HepG2 (cell line): ENCODE measurements at regions not wholly inside any gene's neighbourhood (a gene's known extent, or its start where the extent isn't known, plus 50 kb on each side); places are given as distances from the start of the nearest gene placed in this dataset.

Experiments used
- CREB1 ChIP-seq, 2 experiments: fragments of 450-650 bp in 1 of 2; IDR thresholded peaks; 2 replicates each; pipeline ENCODE4 v1.6.1; 2016 to 2017; ENCODE audit warnings: control low read depth in 1 of 2, mild to moderate bottlenecking in 1 of 2, missing compliant biosample characterization in 1 of 2, missing genetic modification characterization in 1 of 2
- CTCF ChIP-seq: sonication (generic); formaldehyde crosslinking; IDR thresholded peaks from 2 replicates; pipeline ENCODE4 v1.5.0; 2020; ENCODE audit warnings: mild to moderate bottlenecking, missing genetic modification reagents, moderate library complexity
- DMAP1 ChIP-seq: IDR thresholded peaks from 2 replicates; pipeline ENCODE4 v1.6.1; 2016
- GTF3A ChIP-seq: sonication (generic); formaldehyde crosslinking; conservative IDR thresholded peaks from 2 replicates; pipeline ENCODE4 v1.4.0; 2020; ENCODE audit warnings: mild to moderate bottlenecking, missing genetic modification reagents
- JUN ChIP-seq: sonication (generic); formaldehyde crosslinking; IDR thresholded peaks from 2 replicates; pipeline ENCODE4 v1.4.0; 2020; ENCODE audit warnings: mild to moderate bottlenecking, missing genetic modification reagents
- LCORL ChIP-seq, 2 experiments: fragments of 450-650 bp in 1 of 2; sonication (generic) in 1 of 2; formaldehyde crosslinking in 1 of 2; IDR thresholded peaks; 2 replicates each; pipeline versions ENCODE4 v1.5.0 to v1.6.1; 2017 to 2020; ENCODE audit warnings: antibody characterized with exemption in 1 of 2, missing genetic modification reagents in 1 of 2
- MAZ ChIP-seq, 2 experiments: sonication (generic) in 1 of 2; formaldehyde crosslinking in 1 of 2; IDR thresholded peaks; 2 replicates each; pipeline versions ENCODE4 v1.5.0 to v1.6.1; 2012 to 2020; ENCODE audit warnings: low read depth in 2 of 2, mild to moderate bottlenecking in 2 of 2, borderline replicate concordance in 1 of 2, improper control_type of control experiment in 1 of 2, low read length in 1 of 2, missing genetic modification reagents in 1 of 2, moderate library complexity in 1 of 2
- RCOR2 ChIP-seq: IDR thresholded peaks from 2 replicates; pipeline ENCODE4 v1.6.1; 2016; ENCODE audit warnings: missing biosample characterization, missing genetic modification reagents
- TARDBP ChIP-seq: sonication (generic); formaldehyde crosslinking; IDR thresholded peaks from 2 replicates; pipeline ENCODE4 v1.8.0; 2022; ENCODE audit warnings: mild to moderate bottlenecking, missing genetic modification reagents
- TBX3 ChIP-seq: fragments of 450-650 bp; IDR thresholded peaks from 2 replicates; pipeline ENCODE4 v1.6.1; 2017; ENCODE audit warnings: antibody characterized with exemption, mild to moderate bottlenecking, inconsistent platforms, borderline replicate concordance
- ZBED4 ChIP-seq: sonication (generic); formaldehyde crosslinking; IDR thresholded peaks from 2 replicates; pipeline ENCODE4 v1.4.0; 2020; ENCODE audit warnings: missing genetic modification reagents, borderline replicate concordance
- ZMAT5 ChIP-seq: sonication (generic); formaldehyde crosslinking; IDR thresholded peaks from 2 replicates; pipeline ENCODE4 v1.5.0; 2020; ENCODE audit warnings: mild to moderate bottlenecking, low read depth, missing genetic modification reagents, borderline replicate concordance
- ZMYM3 ChIP-seq: sonication (generic); formaldehyde crosslinking; IDR thresholded peaks from 2 replicates; pipeline ENCODE4 v1.5.1; 2020; ENCODE audit warnings: mild to moderate bottlenecking, missing genetic modification reagents
- ZNF383 ChIP-seq: sonication (generic); formaldehyde crosslinking; IDR thresholded peaks from 2 replicates; pipeline ENCODE4 v1.4.0; 2020; ENCODE audit warnings: missing genetic modification reagents, mild to moderate bottlenecking, borderline replicate concordance
- ZNF543 ChIP-seq: sonication (generic); formaldehyde crosslinking; IDR thresholded peaks from 2 replicates; pipeline ENCODE4 v1.4.0; 2020; ENCODE audit warnings: mild to moderate bottlenecking, missing genetic modification reagents
- ZNF580 ChIP-seq: IDR thresholded peaks from 2 replicates; pipeline ENCODE4 v1.6.1; 2016; ENCODE audit warnings: low read depth, borderline replicate concordance
- ZNF839 ChIP-seq: sonication (generic); formaldehyde crosslinking; IDR thresholded peaks from 2 replicates; pipeline ENCODE4 v1.4.0; 2020; ENCODE audit warnings: missing genetic modification reagents, mild to moderate bottlenecking, borderline replicate concordance
- ZSCAN25 ChIP-seq: sonication (generic); formaldehyde crosslinking; IDR thresholded peaks from 2 replicates; pipeline ENCODE4 v1.8.0; 2022; ENCODE audit warnings: mild to moderate bottlenecking, missing genetic modification reagents
- TF ChIP-seq, protein P1 (sequence below): sonication (generic); formaldehyde crosslinking; IDR thresholded peaks from 2 replicates; pipeline ENCODE4 v1.4.0; 2020; ENCODE audit warnings: missing genetic modification reagents
- TF ChIP-seq, protein P2 (sequence below): sonication (generic); formaldehyde crosslinking; IDR thresholded peaks from 2 replicates; pipeline ENCODE4 v1.5.0; 2020; ENCODE audit warnings: mild to moderate bottlenecking, missing genetic modification reagents

DNA sequence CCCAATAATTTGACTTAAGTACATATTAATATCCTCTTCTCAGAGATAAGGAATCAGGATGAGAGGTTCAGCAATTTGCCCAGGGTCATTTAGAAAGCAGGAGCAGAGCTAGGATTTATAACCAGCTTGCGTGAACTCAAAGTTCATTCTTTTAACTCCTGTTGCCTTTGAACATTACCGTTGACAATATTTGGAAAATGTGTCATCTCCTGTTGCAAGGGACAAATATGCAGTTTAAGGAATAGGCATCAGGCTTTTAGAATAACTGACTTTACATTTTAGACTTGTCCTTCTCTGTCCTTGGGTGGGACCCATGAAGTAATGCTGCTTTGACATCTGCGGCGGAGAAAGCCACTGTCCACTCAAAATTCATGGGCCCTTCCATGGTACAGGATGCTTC lies 252.2 kb upstream of the RGMA start (continued):
- TF ChIP-seq ZSCAN25 (CRISPR knock-in tag) (no peak), TARDBP (CRISPR knock-in tag) (no peak; the same call in 1 of the 2 replicates), TBX3 (peak; percentile 23; the same call in 1 of the 2 replicates), RCOR2 (peak; percentile 70), CTCF (no peak), CREB1 (IDR thresholded peaks at IDR 0.05) (no peak), CREB1 (CRISPR knock-in tag; IDR thresholded peaks at IDR 0.05) (no peak), ZMYM3 (CRISPR knock-in tag) (no peak), ZBED4 (CRISPR knock-in tag) (no peak), ZNF839 (CRISPR knock-in tag) (no peak), LCORL (IDR thresholded peaks at IDR 0.05) (peak; percentile 97), LCORL (CRISPR knock-in tag; IDR thresholded peaks at IDR 0.05) (peak; percentile 97), ZNF543 (CRISPR knock-in tag) (no peak), ZNF383 (CRISPR knock-in tag) (no peak), DMAP1 (CRISPR knock-in tag) (no peak), ZMAT5 (CRISPR knock-in tag) (no peak), ZNF580 (CRISPR knock-in tag) (no peak), MAZ (IDR thresholded peaks at IDR 0.05; ENCODE audit: borderline replicate concordance, low read depth, low read length) (no peak), MAZ (CRISPR knock-in tag; IDR thresholded peaks at IDR 0.05; ENCODE audit: low read depth) (no peak), GTF3A (CRISPR knock-in tag) (no peak), JUN (peak; percentile 90)
- TF ChIP-seq, protein P1, sequence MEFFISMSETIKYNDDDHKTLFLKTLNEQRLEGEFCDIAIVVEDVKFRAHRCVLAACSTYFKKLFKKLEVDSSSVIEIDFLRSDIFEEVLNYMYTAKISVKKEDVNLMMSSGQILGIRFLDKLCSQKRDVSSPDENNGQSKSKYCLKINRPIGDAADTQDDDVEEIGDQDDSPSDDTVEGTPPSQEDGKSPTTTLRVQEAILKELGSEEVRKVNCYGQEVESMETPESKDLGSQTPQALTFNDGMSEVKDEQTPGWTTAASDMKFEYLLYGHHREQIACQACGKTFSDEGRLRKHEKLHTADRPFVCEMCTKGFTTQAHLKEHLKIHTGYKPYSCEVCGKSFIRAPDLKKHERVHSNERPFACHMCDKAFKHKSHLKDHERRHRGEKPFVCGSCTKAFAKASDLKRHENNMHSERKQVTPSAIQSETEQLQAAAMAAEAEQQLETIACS (CRISPR knock-in tag), result no peak
- TF ChIP-seq, protein P2, sequence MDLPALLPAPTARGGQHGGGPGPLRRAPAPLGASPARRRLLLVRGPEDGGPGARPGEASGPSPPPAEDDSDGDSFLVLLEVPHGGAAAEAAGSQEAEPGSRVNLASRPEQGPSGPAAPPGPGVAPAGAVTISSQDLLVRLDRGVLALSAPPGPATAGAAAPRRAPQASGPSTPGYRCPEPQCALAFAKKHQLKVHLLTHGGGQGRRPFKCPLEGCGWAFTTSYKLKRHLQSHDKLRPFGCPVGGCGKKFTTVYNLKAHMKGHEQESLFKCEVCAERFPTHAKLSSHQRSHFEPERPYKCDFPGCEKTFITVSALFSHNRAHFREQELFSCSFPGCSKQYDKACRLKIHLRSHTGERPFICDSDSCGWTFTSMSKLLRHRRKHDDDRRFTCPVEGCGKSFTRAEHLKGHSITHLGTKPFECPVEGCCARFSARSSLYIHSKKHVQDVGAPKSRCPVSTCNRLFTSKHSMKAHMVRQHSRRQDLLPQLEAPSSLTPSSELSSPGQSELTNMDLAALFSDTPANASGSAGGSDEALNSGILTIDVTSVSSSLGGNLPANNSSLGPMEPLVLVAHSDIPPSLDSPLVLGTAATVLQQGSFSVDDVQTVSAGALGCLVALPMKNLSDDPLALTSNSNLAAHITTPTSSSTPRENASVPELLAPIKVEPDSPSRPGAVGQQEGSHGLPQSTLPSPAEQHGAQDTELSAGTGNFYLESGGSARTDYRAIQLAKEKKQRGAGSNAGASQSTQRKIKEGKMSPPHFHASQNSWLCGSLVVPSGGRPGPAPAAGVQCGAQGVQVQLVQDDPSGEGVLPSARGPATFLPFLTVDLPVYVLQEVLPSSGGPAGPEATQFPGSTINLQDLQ (CRISPR knock-in tag), result no peak
